ENCODE measurements at regions not wholly inside any gene's neighbourhood (a gene's known extent, or its start where the extent isn't known, plus 50 kb on each side); places are given as distances from the start of the nearest gene placed in this dataset.

GRCh38 chr22:48888466-48889208 is 939.0 kb downstream of the BRD1 start:
- intact Hi-C loops (cut with DNase I): no loop called here
- H3K4me1 ChIP-seq: no peaks in the 10 kb centered on the region
- H3K27ac ChIP-seq: no peak overlapping the region
- H3K27me3 ChIP-seq: peaks cover 0 to 29% (median 0%) of the 10 kb centered on the region in 4 donors
- TF ChIP-seq CTCF (IDR thresholded peaks at IDR 0.05): no peak
- no peak overlapping the region for H3K4me3 ChIP-seq
- no peaks in the 10 kb centered on the region for H3K36me3 ChIP-seq
- DNase-seq: no peak
- H3K9me3 ChIP-seq: peaks cover 0 to 6% (median 0%) of the 10 kb centered on the region in 3 donors
- WGBS, 2 donors: 72 to 82% methylated on average over 7 to 14 of the region's 14 CpGs

- Histone ChIP-seq H3K27me3 (peaks cover 0 to 38% (median 0%) of the 10 kb centered on the region in 4 donors), H3K36me3 (no peaks in the 10 kb centered on the region), H3K4me3 (no peak overlapping the region), H3K27ac (no peak overlapping the region), H3K9me3 (peaks cover 0 to 6% (median 0%) of the 10 kb centered on the region in 3 donors), H3K4me1 (no peaks in the 10 kb centered on the region)
- DNase-seq: no peak
- 82 to 91% methylated on average over 3 of the region's 3 CpGs for WGBS, 2 donors
- intact Hi-C loops (cut with DNase I): no loop called here
- no peak for TF ChIP-seq CTCF (IDR thresholded peaks at IDR 0.05)
- no peak for TF ChIP-seq POLR2A (IDR thresholded peaks at IDR 0.05)
These were observed 940.0 kb downstream of the BRD1 start for GRCh38 chr22:48887394-48888332.

DNA sequence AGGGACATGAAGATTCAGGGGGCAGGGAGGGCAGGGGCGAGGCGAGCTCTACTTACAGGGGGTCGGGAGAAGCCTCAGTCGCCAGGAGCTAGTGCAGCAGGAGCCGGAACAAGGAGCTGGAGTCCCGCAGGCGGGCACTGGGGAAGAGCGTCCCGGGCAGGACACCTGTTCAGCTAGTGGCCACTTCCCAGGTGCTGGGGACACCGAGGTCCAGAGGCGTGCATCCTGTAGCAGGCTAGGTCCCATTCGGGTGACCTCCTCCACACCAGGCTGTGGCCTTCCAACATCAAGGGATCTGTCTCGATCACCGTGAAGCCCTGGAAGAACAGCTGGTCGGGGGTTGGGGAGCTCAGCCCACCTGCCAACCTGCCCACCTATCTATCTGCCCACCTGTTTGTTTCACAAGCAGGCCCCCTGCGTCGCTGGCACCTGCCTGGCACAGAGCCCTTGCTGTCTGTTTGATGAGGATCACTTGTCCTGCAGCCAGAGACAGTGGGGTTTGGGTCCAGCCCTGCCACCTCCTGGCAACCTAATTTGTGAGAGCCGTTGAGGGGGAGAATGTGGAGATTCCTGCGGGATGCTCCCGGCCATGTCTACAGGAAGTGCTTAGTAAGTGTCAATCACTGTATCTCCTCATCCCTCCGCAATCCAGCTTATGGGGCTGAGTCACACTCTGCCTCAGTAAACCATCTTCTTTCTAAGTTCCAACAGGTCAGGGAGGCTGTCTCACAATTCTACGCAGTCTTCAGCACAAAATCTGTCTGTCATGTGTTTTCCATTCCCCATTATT is 940.9 kb downstream of the BRD1 start:
- intact Hi-C loops (cut with DNase I): no loop called here
- H3K36me3 ChIP-seq: no peaks in the 10 kb centered on the region
- 68 to 75% methylated on average over 18 to 21 of the region's 22 CpGs for WGBS, 2 donors
- no peak for TF ChIP-seq POLR2A (IDR thresholded peaks at IDR 0.05)
- TF ChIP-seq CTCF (IDR thresholded peaks at IDR 0.05): no peak
- no peak overlapping the region for H3K27ac ChIP-seq
- H3K9me3 ChIP-seq: peaks cover 0 to 6% (median 0%) of the 10 kb centered on the region in 3 donors
- no peak for DNase-seq
- H3K4me3 ChIP-seq: no peak overlapping the region
- H3K27me3 ChIP-seq: peaks cover 0 to 40% (median 0%) of the 10 kb centered on the region in 4 donors
- no peaks in the 10 kb centered on the region for H3K4me1 ChIP-seq

DNA sequence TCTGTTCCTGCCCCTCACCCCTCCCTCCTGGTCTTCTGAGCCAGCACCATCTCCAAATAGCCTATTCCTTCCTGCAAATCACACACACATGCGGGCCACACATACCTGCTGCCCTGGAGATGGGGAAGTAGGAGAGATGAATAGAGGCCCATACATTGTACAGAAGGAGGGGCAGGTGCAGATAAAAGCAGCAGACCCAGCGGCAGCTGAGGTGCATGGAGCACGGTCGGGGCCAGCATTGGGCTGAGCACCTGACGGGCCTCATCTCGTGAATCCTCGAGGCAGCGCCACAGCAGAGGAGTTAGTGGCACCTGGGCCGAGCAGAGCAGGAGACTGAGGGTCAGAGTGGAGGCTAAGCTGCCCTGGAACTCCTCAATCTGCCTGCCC is 941.8 kb downstream of the BRD1 start:
- Histone ChIP-seq H3K4me1 (no peaks in the 10 kb centered on the region), H3K36me3 (no peaks in the 10 kb centered on the region), H3K27me3 (peaks cover 0 to 33% (median 0%) of the 10 kb centered on the region in 4 donors), H3K4me3 (no peak overlapping the region), H3K27ac (no peak overlapping the region), H3K9me3 (no peaks in the 10 kb centered on the region)
- TF ChIP-seq CTCF (IDR thresholded peaks at IDR 0.05): no peak
- no peak for TF ChIP-seq POLR2A (IDR thresholded peaks at IDR 0.05)
- intact Hi-C loops (cut with DNase I): no loop called here
- 17 to 61% methylated on average over 1 to 5 of the region's 9 CpGs for WGBS, 2 donors
- no peak for DNase-seq

Measured in esophagus squamous epithelium (tissue), 5 donors.